ENCODE measurements at regions not wholly inside any gene's neighbourhood (a gene's known extent, or its start where the extent isn't known, plus 50 kb on each side); places are given as distances from the start of the nearest gene placed in this dataset.

- TF ChIP-seq ZNF462 (CRISPR knock-in tag; IDR thresholded peaks at IDR 0.05) (no peak), ZNF114 (CRISPR knock-in tag; IDR thresholded peaks at IDR 0.05) (no peak), CREB1 (CRISPR knock-in tag; IDR thresholded peaks at IDR 0.05; ENCODE audit: low read depth) (no peak)
These were observed 193.0 kb downstream of the NDFIP2 start (continued) for GRCh38 chr13:79673993-79674377.

- H3K27ac Mint-ChIP-seq, result no peak overlapping the region
- H3K4me3 Mint-ChIP-seq, result no peak overlapping the region
These were observed 192.5 kb downstream of the NDFIP2 start for GRCh38 chr13:79673310-79673992.

More at GRCh38 chr13:79673310-79673992, 192.5 kb downstream of the NDFIP2 start:
- Mint-ChIP-seq H3K27me3 (ENCODE audit: insufficient read depth, low read depth, poor library complexity) (no peaks in the 10 kb centered on the region), H3K9me3 (no peaks in the 10 kb centered on the region), H3K36me3 (ENCODE audit: low read depth) (no peaks in the 10 kb centered on the region), H3K4me1 (peaks cover 6% of the 10 kb centered on the region; the same call in 2 of the 3 replicates)
- Histone ChIP-seq H3K4me1 (ENCODE audit: insufficient read depth) (peaks cover 4% of the 10 kb centered on the region; the same call in 1 of the 2 replicates), H3K36me3 (ENCODE audit: insufficient read depth) (no peaks in the 10 kb centered on the region), H3K4me2 (no peak overlapping the region), H3K27me3 (ENCODE audit: insufficient read depth) (no peaks in the 10 kb centered on the region), H2AFZ (0 out of 2 replicates have a peak overlapping the region, but pooled peaks have one; percentile 38), H3K4me3 (no peak overlapping the region), H3K9me2 (ENCODE audit: insufficient read depth) (no peaks in the 10 kb centered on the region), H3F3A (replicated peaks; ENCODE audit: low read depth) (no peaks in the 10 kb centered on the region), H4K20me1 (replicated peaks; ENCODE audit: insufficient read depth) (no peaks in the 10 kb centered on the region), H3K79me2 (replicated peaks; ENCODE audit: insufficient read depth) (no peaks in the 10 kb centered on the region), H3K27ac (ENCODE audit: low read depth) (no peak overlapping the region)
- no peak for DNase-seq (ENCODE audit: low spot score)
- no peak for ATAC-seq
- no peak for TF ChIP-seq ZNF331 (CRISPR knock-in tag; IDR thresholded peaks at IDR 0.05; ENCODE audit: low read depth)
- TF ChIP-seq EZH2 (IDR thresholded peaks at IDR 0.05; ENCODE audit: low read depth, unreplicated experiment), result no peak
- no peak for TF ChIP-seq ZNF114 (CRISPR knock-in tag; IDR thresholded peaks at IDR 0.05)
- TF ChIP-seq CREB1 (CRISPR knock-in tag; IDR thresholded peaks at IDR 0.05; ENCODE audit: low read depth), result no peak
- no peak for TF ChIP-seq JUNB (IDR thresholded peaks at IDR 0.05; ENCODE audit: unreplicated experiment)
- no peak for TF ChIP-seq REST (IDR thresholded peaks at IDR 0.05; ENCODE audit: unreplicated experiment)
- TF ChIP-seq EZH2phosphoT487 (IDR thresholded peaks at IDR 0.05; ENCODE audit: unreplicated experiment), result no peak

Measured in GM23338 (cell line).